ENCODE measurements at regions not wholly inside any gene's neighbourhood (a gene's known extent, or its start where the extent isn't known, plus 50 kb on each side); places are given as distances from the start of the nearest gene placed in this dataset.

DNA sequence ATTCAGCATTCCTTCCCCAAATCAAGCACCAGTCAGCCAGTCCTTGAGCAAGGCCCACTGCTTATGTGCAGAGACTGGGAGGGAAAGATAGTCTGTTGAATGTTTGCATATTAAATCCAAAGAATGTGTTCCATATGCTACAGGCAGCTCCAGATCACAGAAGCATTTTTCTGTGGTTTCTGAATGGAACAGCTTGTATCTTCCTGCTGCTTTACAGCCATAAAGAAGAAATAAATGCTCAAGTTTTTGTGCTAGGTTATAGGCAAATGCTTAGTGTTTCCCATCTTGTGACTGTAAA, 310.3 kb downstream of the TRIM36 start:
- TF ChIP-seq, protein P1, sequence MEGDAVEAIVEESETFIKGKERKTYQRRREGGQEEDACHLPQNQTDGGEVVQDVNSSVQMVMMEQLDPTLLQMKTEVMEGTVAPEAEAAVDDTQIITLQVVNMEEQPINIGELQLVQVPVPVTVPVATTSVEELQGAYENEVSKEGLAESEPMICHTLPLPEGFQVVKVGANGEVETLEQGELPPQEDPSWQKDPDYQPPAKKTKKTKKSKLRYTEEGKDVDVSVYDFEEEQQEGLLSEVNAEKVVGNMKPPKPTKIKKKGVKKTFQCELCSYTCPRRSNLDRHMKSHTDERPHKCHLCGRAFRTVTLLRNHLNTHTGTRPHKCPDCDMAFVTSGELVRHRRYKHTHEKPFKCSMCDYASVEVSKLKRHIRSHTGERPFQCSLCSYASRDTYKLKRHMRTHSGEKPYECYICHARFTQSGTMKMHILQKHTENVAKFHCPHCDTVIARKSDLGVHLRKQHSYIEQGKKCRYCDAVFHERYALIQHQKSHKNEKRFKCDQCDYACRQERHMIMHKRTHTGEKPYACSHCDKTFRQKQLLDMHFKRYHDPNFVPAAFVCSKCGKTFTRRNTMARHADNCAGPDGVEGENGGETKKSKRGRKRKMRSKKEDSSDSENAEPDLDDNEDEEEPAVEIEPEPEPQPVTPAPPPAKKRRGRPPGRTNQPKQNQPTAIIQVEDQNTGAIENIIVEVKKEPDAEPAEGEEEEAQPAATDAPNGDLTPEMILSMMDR (IDR thresholded peaks at IDR 0.05): no peak
- TF ChIP-seq POLR2AphosphoS5 (IDR thresholded peaks at IDR 0.05): no peak

Measured in breast epithelium (tissue), 3 donors.